ENCODE measurements at regions not wholly inside any gene's neighbourhood (a gene's known extent, or its start where the extent isn't known, plus 50 kb on each side); places are given as distances from the start of the nearest gene placed in this dataset.

DNA sequence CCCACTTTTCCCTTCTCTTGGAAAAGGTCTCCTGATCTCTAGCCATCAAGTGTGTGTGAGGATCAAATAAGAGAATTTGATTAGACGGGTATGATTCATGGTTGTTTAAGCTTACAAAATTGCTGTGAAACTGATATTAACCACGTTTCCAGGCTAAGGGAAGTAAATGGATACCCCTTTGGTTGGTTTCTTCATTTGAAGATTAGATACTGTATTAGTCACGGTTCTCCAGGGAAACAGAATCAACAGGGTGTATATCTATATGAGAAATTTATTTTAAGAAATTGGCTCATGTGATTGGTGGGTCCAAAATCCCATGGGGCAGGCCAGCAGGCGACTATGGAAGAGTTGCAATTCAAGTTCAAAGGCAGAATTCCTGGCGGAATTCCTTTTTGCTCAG lies 112.7 kb upstream of the SELENOK start:
- Histone ChIP-seq H3K4me2 (ENCODE audit: control insufficient read depth, extremely low read depth, insufficient read depth, low read depth, low read length) (no peak overlapping the region), H3K36me3 (ENCODE audit: control insufficient read depth in 2 of 2, extremely low read depth in 1 of 2, insufficient read depth in 2 of 2, low read length in 2 of 2) (no peaks in the 10 kb centered on the region), H3K9me3 (ENCODE audit: control insufficient read depth, low read depth, low read length) (no peaks in the 10 kb centered on the region), H3K4me1 (ENCODE audit: control insufficient read depth, extremely low read depth, insufficient read depth, low read length) (no peaks in the 10 kb centered on the region), H3K9ac (ENCODE audit: control insufficient read depth, extremely low read depth, insufficient read depth, low read length) (no peak overlapping the region), H3K27ac (ENCODE audit: control insufficient read depth, insufficient read depth, low read length) (no peak overlapping the region), H3K4me3 (ENCODE audit: control insufficient read depth in 2 of 3, extremely low read depth in 1 of 3, insufficient read depth in 2 of 3, low read depth in 1 of 3, low read length in 3 of 3) (no peak overlapping the region), H3K79me2 (ENCODE audit: control insufficient read depth, insufficient read depth, low read length) (no peaks in the 10 kb centered on the region), H4K20me1 (ENCODE audit: control insufficient read depth, extremely low read depth, insufficient read depth, low read length) (no peaks in the 10 kb centered on the region), H3K9me1 (ENCODE audit: control insufficient read depth, extremely low read depth, insufficient read depth, low read length) (no peaks in the 10 kb centered on the region), H3K27me3 (ENCODE audit: control insufficient read depth, extremely low read depth, insufficient read depth, low read length) (no peaks in the 10 kb centered on the region), H2AFZ (ENCODE audit: control insufficient read depth, low read length) (no peak overlapping the region)
- TF ChIP-seq EZH2 (IDR thresholded peaks at IDR 0.05; ENCODE audit: low read length): no peak
- no peak for TF ChIP-seq CTCF (optimal IDR thresholded peaks at IDR 0.05 in 1 of 3, IDR thresholded peaks at IDR 0.05 in 1 of 3, conservative IDR thresholded peaks at IDR 0.05 in 1 of 3; ENCODE audit: extremely low read depth in 1 of 3, insufficient read depth in 2 of 3, low read length in 3 of 3)
- dilution Hi-C loops (cut with MboI; ENCODE audit: extremely low pct_ligation_motif_present, low sequenced_read_pairs): no loop called here
- FAIRE-seq (no peak), DNase-seq (ENCODE audit: low read depth, low spot score) (no peak)

- Histone ChIP-seq H3K27ac (ENCODE audit: control insufficient read depth, insufficient read depth, low read length) (no peak overlapping the region), H3K4me2 (ENCODE audit: control insufficient read depth, extremely low read depth, insufficient read depth, low read depth, low read length) (no peak overlapping the region), H3K9me1 (ENCODE audit: control insufficient read depth, extremely low read depth, insufficient read depth, low read length) (no peaks in the 10 kb centered on the region), H3K4me3 (ENCODE audit: control insufficient read depth in 2 of 3, extremely low read depth in 1 of 3, insufficient read depth in 2 of 3, low read depth in 1 of 3, low read length in 3 of 3) (no peak overlapping the region), H3K9me3 (ENCODE audit: control insufficient read depth, low read depth, low read length) (no peaks in the 10 kb centered on the region), H3K9ac (ENCODE audit: control insufficient read depth, extremely low read depth, insufficient read depth, low read length) (no peak overlapping the region), H2AFZ (ENCODE audit: control insufficient read depth, low read length) (no peak overlapping the region), H3K4me1 (ENCODE audit: control insufficient read depth, extremely low read depth, insufficient read depth, low read length) (no peaks in the 10 kb centered on the region), H3K79me2 (ENCODE audit: control insufficient read depth, insufficient read depth, low read length) (no peaks in the 10 kb centered on the region), H3K36me3 (ENCODE audit: control insufficient read depth in 2 of 2, extremely low read depth in 1 of 2, insufficient read depth in 2 of 2, low read length in 2 of 2) (no peaks in the 10 kb centered on the region), H4K20me1 (ENCODE audit: control insufficient read depth, extremely low read depth, insufficient read depth, low read length) (no peaks in the 10 kb centered on the region), H3K27me3 (ENCODE audit: control insufficient read depth, extremely low read depth, insufficient read depth, low read length) (no peaks in the 10 kb centered on the region)
- TF ChIP-seq EZH2 (IDR thresholded peaks at IDR 0.05; ENCODE audit: low read length): no peak
- no peak for TF ChIP-seq CTCF (optimal IDR thresholded peaks at IDR 0.05 in 1 of 3, IDR thresholded peaks at IDR 0.05 in 1 of 3, conservative IDR thresholded peaks at IDR 0.05 in 1 of 3; ENCODE audit: extremely low read depth in 1 of 3, insufficient read depth in 2 of 3, low read length in 3 of 3)
- dilution Hi-C loops (cut with MboI; ENCODE audit: extremely low pct_ligation_motif_present, low sequenced_read_pairs): no loop called here
- DNase-seq (ENCODE audit: low read depth, low spot score): no peak
- FAIRE-seq: no peak
These were observed 111.5 kb upstream of the SELENOK start for GRCh38 chr3:54003136-54003535.
